ENCODE measurements at regions not wholly inside any gene's neighbourhood (a gene's known extent, or its start where the extent isn't known, plus 50 kb on each side); places are given as distances from the start of the nearest gene placed in this dataset.

DNA sequence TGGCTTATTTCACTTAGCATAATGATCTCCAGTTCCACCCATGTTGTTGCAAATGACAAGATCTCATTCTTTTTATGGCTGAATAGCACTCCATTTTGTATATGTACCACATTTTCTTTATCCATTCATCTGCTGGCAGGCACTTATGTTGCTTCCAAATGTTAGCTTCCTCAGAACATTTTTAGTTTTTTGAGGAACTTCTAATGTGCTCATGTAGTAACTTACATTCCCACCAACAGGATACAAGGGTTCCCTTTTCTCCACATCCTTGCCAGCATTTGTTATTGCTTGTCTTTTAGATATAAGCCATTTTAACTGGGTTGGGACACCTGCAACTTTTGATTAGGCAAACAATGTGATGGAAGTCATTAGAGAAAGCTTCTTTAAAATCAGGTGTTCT lies 454.2 kb downstream of the NLGN4X start:
- H3K4me2 ChIP-seq (ENCODE audit: low read depth, low read length, poor library complexity, severe bottlenecking), result no peak overlapping the region
- no peak overlapping the region for H3K4me3 ChIP-seq (ENCODE audit: low read length, poor library complexity, severe bottlenecking)
- H3F3A ChIP-seq (ENCODE audit: low read depth), result no peaks in the 10 kb centered on the region
- H3K9me2 ChIP-seq (replicated peaks; ENCODE audit: low read depth, low read length), result no peaks in the 10 kb centered on the region
- H3K9me3 ChIP-seq (ENCODE audit: insufficient read depth, low read depth, low read length), result no peaks in the 10 kb centered on the region
- H4K20me1 ChIP-seq (ENCODE audit: insufficient read depth, low read length, poor library complexity, severe bottlenecking), result no peaks in the 10 kb centered on the region
- no peaks in the 10 kb centered on the region for H3K4me1 ChIP-seq (ENCODE audit: insufficient read depth, low read length, poor library complexity, severe bottlenecking)
- H3K79me2 ChIP-seq (ENCODE audit: insufficient read depth, low read length), result no peaks in the 10 kb centered on the region
- TF ChIP-seq CTCF (conservative IDR thresholded peaks at IDR 0.05; ENCODE audit: low read length), result no peak
- no peak for TF ChIP-seq EZH2phosphoT487 (IDR thresholded peaks at IDR 0.05; ENCODE audit: borderline replicate concordance)
- H3K27me3 ChIP-seq (ENCODE audit: insufficient read depth, low read length, poor library complexity, severe bottlenecking), result no peaks in the 10 kb centered on the region
- no peaks in the 10 kb centered on the region for H3K36me3 ChIP-seq (ENCODE audit: insufficient read depth, low read length)
- no peak overlapping the region for H2AFZ ChIP-seq (ENCODE audit: low read length)
- no peak overlapping the region for H3K9ac ChIP-seq (ENCODE audit: low read depth, low read length, poor library complexity, severe bottlenecking)

DNA sequence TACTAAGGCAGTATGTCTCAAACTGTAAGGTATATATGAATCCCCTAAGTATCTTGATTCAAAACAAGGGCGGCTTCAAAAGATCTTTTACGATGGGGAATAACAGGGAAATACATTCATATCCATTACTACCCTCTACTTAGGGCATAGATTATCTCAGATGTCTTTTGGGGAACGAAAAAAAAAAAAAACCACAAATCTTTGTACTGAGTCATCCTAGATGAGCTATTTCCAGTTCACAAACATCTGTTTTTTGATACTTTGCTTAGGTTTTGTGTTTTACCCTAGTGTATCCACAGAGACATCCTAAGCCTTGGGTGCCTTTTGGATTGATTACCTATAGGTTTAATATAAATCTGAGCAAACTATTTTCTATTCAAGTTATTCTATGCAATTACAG lies 457.2 kb downstream of the NLGN4X start:
- H3K9me3 ChIP-seq (ENCODE audit: insufficient read depth, low read depth, low read length), result no peaks in the 10 kb centered on the region

GRCh38 chrX:5756616-5757015 lies 472.1 kb downstream of the NLGN4X start:
- no peaks in the 10 kb centered on the region for H3F3A ChIP-seq (ENCODE audit: low read depth)
- no peaks in the 10 kb centered on the region for H3K4me1 ChIP-seq (ENCODE audit: insufficient read depth, low read length, poor library complexity, severe bottlenecking)
- no peaks in the 10 kb centered on the region for H3K36me3 ChIP-seq (ENCODE audit: insufficient read depth, low read length)

More for the DNA sequence above, 457.2 kb downstream of the NLGN4X start:
- Histone ChIP-seq H3K4me3 (ENCODE audit: low read length, poor library complexity, severe bottlenecking) (no peak overlapping the region), H4K20me1 (ENCODE audit: insufficient read depth, low read length, poor library complexity, severe bottlenecking) (no peaks in the 10 kb centered on the region), H3K4me2 (ENCODE audit: low read depth, low read length, poor library complexity, severe bottlenecking) (no peak overlapping the region), H3K79me2 (ENCODE audit: insufficient read depth, low read length) (no peaks in the 10 kb centered on the region), H3K9me2 (replicated peaks; ENCODE audit: low read depth, low read length) (no peaks in the 10 kb centered on the region), H3K9ac (ENCODE audit: low read depth, low read length, poor library complexity, severe bottlenecking) (no peak overlapping the region), H3F3A (ENCODE audit: low read depth) (no peaks in the 10 kb centered on the region), H2AFZ (ENCODE audit: low read length) (no peak overlapping the region), H3K4me1 (ENCODE audit: insufficient read depth, low read length, poor library complexity, severe bottlenecking) (no peaks in the 10 kb centered on the region), H3K36me3 (ENCODE audit: insufficient read depth, low read length) (no peaks in the 10 kb centered on the region), H3K27me3 (ENCODE audit: insufficient read depth, low read length, poor library complexity, severe bottlenecking) (no peaks in the 10 kb centered on the region)
- TF ChIP-seq EZH2phosphoT487 (IDR thresholded peaks at IDR 0.05; ENCODE audit: borderline replicate concordance) (no peak), CTCF (conservative IDR thresholded peaks at IDR 0.05; ENCODE audit: low read length) (no peak)

More at GRCh38 chrX:5756616-5757015, 472.1 kb downstream of the NLGN4X start:
- no peak overlapping the region for H3K4me3 ChIP-seq (ENCODE audit: low read length, poor library complexity, severe bottlenecking)
- no peaks in the 10 kb centered on the region for H4K20me1 ChIP-seq (ENCODE audit: insufficient read depth, low read length, poor library complexity, severe bottlenecking)
- no peaks in the 10 kb centered on the region for H3K9me3 ChIP-seq (ENCODE audit: insufficient read depth, low read depth, low read length)
- no peaks in the 10 kb centered on the region for H3K27me3 ChIP-seq (ENCODE audit: insufficient read depth, low read length, poor library complexity, severe bottlenecking)
- no peak for TF ChIP-seq EZH2phosphoT487 (IDR thresholded peaks at IDR 0.05; ENCODE audit: borderline replicate concordance)
- no peak for TF ChIP-seq CTCF (conservative IDR thresholded peaks at IDR 0.05; ENCODE audit: low read length)
- H3K79me2 ChIP-seq (ENCODE audit: insufficient read depth, low read length), result no peaks in the 10 kb centered on the region
- H3K9ac ChIP-seq (ENCODE audit: low read depth, low read length, poor library complexity, severe bottlenecking), result no peak overlapping the region
- no peak overlapping the region for H2AFZ ChIP-seq (ENCODE audit: low read length)
- H3K4me2 ChIP-seq (ENCODE audit: low read depth, low read length, poor library complexity, severe bottlenecking), result no peak overlapping the region
- H3K9me2 ChIP-seq (replicated peaks; ENCODE audit: low read depth, low read length), result no peaks in the 10 kb centered on the region

Data from Loucy (cell line).